Endothelial cell of umbilical vein (primary cell): ENCODE measurements at regions not wholly inside any gene's neighbourhood (a gene's known extent, or its start where the extent isn't known, plus 50 kb on each side); places are given as distances from the start of the nearest gene placed in this dataset.

Experiments
- CTCF ChIP-seq, 2 donors: IDR thresholded peaks; 1 replicate in 1 of 2; 2 replicates in 1 of 2; pipeline ENCODE4 v1.5.1; 2011; ENCODE audit warnings: low read length in 2 of 2, mild to moderate bottlenecking in 2 of 2, moderate library complexity in 2 of 2, control low read depth in 1 of 2, inconsistent platforms in 1 of 2, low read depth in 1 of 2; ENCODE audit not compliant: insufficient read depth in 1 of 2; ENCODE audit errors: extremely low read depth in 1 of 2
- EZH2 ChIP-seq: IDR thresholded peaks from 2 replicates; pipeline ENCODE4 v1.6.1; 2012; ENCODE audit warnings: borderline replicate concordance, low read depth, mild to moderate bottlenecking, moderate library complexity, low read length, inconsistent platforms; ENCODE audit not compliant: severe bottlenecking
- FOS ChIP-seq: IDR thresholded peaks from 2 replicates; pipeline ENCODE4 v1.6.1; 2011; ENCODE audit warnings: mild to moderate bottlenecking, low read length, moderate library complexity, borderline replicate concordance; ENCODE audit not compliant: insufficient read depth
- GATA2 ChIP-seq: IDR thresholded peaks from 2 replicates; pipeline ENCODE4 v1.7.0; 2011; ENCODE audit warnings: low read depth, mild to moderate bottlenecking, moderate library complexity, mixed read lengths, low read length; ENCODE audit not compliant: insufficient read length, insufficient read depth
- POLR2A ChIP-seq: IDR thresholded peaks from 2 replicates; pipeline ENCODE4 v1.6.1; 2012; ENCODE audit warnings: low read depth, mild to moderate bottlenecking, control low read depth, low read length
- POLR2AphosphoS5 ChIP-seq: IDR thresholded peaks from 2 replicates; pipeline ENCODE4 v1.6.1; 2012; ENCODE audit warnings: low read depth, mild to moderate bottlenecking, control low read depth, low read length, moderate library complexity; ENCODE audit not compliant: insufficient read depth
- TF ChIP-seq, protein P1 (sequence below): IDR thresholded peaks from 2 replicates; pipeline ENCODE4 v1.6.1; 2011; ENCODE audit not compliant: insufficient read depth, insufficient read length

DNA sequence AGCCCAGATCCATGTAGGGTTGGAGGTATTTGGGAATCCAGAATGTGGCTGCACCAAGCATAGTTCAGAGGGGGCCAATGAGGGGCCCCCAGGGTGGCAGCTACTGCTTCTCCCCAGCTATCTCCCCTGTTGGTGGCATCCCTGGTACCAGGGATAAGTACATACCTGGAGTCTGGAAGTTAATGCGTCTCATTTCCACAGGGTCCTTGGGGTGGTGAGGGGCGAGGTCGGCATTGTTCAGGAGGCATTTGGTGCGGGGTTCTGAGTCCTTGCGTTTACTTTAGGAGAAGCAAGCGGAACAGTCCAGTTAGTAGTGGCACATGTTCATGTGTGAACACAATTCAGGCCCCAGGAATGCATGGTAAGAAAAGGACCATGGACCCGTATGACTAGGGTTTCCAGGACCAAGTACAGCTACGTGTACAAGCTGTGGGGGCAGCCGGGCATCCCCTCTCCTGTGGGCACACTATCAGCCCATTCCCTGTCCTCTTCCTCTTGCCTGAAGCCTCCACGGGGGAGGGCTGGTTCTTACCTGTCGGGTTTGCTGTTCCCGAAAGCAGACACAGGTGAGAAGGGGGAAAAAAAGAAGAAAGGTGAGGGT, 122.3 kb downstream of the PTPRS start:
- TF ChIP-seq POLR2AphosphoS5 (no peak), CTCF (IDR thresholded peaks at IDR 0.05; ENCODE audit: extremely low read depth in 1 of 2, insufficient read depth in 1 of 2, low read depth in 1 of 2, low read length in 2 of 2) (no peak), POLR2A (no peak), FOS (no peak), EZH2 (no peak), GATA2 (no peak)
- TF ChIP-seq, protein P1, sequence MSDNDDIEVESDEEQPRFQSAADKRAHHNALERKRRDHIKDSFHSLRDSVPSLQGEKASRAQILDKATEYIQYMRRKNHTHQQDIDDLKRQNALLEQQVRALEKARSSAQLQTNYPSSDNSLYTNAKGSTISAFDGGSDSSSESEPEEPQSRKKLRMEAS, result no peak
